ENCODE measurements at regions not wholly inside any gene's neighbourhood (a gene's known extent, or its start where the extent isn't known, plus 50 kb on each side); places are given as distances from the start of the nearest gene placed in this dataset.

GRCh38 chrY:21079670-21080069 lies 323.8 kb downstream of the RPS4Y2 start:
- TF ChIP-seq CTCF (IDR thresholded peaks at IDR 0.05) = no peak
- no peak for TF ChIP-seq ZFX (IDR thresholded peaks at IDR 0.05; ENCODE audit: borderline replicate concordance)

All from 22Rv1 (cell line).